Stimulated activated CD4-positive, alpha-beta T cell treated with anti-CD3 and anti-CD28 coated beads, TNF-alpha, amount 100 ng/mL, for 24 hours (primary cell): ENCODE measurements at regions not wholly inside any gene's neighbourhood (a gene's known extent, or its start where the extent isn't known, plus 50 kb on each side); places are given as distances from the start of the nearest gene placed in this dataset.
"Not testable (repeated sequence)": the region's sequence is repeated elsewhere in the genome, so short reads cannot be mapped to it uniquely, and the experiment has no call there.

Experiments used
- DNase-seq, 3 experiments: peaks; one replicate each; pipeline ENCODE4 v3.0.0-alpha.2; 2020; ENCODE audit warnings: low read depth in 3 of 3

DNA sequence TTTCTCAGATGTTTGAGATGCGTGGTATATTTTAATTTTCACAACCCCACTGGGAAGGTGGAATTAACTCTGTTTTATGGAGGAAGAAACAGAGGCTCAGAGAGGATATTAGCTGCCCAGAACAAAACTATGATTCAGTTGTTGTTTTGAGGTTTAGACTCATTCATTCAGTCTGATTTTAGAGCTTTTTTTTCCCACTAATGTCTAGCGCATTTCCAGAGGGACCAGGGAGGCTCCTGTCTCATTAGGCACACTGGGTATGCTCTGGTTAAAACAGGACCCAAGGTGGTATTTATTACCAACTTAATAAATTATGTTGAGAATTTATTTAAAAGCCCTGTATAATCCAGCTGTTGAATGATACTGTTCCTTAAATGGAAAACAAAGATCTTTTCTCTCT, 272.0 kb upstream of the RGMA start:
- DNase-seq, result no peak

GRCh38 chr15:93360318-93360717, 271.3 kb upstream of the RGMA start:
- no peak for DNase-seq

DNA sequence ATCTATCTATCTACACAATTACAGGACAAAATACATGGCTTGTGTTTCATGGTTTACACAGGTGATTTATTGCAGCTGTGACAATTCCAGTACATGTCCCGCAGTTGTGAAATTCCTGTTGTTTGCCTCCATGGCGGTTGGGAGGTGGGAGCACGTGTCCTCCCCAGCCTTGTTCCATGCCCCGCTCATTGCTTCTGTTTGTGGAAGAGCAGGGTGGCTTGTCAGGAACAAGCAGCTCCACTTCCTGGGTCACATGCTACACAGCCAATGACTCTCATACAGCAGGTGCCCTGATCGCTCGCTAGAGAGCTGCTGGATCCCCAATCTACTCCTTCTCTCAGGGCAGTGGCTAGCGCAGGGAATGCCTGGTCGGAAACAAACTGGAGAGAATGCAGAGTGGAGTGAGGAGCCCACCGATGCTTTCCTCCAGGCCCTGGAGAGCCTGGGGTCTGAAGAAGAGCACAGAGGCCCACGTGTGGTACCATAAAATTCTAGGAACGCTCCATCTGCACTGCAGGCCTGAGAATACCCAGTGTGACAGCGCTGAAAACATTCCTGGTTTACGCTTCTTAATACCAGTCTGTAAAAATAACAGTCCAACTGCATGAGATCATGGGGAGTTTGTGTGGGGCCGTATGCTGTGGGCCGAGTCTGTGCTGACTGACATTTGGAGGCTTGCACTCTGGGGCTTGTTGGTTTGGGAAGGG, 270.6 kb upstream of the RGMA start:
- no peak for DNase-seq

GRCh38 chr15:93359060-93359408, 270.0 kb upstream of the RGMA start:
- no peak for DNase-seq

DNA sequence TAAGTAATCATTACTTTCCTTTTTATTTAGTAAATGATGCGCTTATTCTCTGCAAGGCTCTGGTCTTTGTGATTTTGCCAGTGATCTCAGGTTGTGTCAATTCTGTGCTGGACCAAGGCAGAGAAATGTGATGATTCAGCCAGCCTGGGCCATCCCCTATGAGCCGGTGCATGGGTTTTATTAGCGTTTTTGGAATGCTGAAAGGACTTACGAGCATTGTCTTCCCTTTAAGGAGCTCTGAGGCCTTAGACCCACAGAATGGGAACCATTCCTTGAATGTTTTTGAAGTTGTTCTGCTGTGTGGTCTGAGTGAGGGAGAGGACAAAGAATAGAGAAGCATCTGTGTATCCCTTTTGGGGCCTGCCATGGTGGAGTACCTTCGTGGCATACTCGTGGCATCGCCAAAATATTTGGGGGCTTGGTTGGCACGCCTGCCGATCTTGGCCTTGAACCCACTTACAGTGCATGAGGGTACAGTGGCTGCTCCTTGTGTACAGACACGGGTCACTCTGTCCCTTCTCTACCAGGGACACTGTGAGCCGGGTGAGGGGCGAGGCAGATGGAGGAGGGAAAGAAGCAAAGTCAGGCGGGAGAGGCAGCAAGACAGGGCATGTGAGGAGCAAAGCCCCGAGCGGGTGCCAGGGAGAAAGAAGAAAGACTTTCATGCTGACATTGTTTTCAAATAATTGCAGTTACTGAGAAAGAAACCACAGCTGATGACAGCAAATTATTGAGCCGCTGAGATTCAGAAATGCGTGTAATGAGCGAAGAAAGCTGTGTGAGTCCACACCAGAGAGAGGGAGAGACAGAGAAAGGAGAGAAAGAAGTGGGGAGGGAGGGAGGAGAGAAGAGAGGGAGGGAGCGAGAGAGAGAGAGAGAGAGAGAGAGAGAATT, 269.4 kb upstream of the RGMA start:
- no peak for DNase-seq

DNA sequence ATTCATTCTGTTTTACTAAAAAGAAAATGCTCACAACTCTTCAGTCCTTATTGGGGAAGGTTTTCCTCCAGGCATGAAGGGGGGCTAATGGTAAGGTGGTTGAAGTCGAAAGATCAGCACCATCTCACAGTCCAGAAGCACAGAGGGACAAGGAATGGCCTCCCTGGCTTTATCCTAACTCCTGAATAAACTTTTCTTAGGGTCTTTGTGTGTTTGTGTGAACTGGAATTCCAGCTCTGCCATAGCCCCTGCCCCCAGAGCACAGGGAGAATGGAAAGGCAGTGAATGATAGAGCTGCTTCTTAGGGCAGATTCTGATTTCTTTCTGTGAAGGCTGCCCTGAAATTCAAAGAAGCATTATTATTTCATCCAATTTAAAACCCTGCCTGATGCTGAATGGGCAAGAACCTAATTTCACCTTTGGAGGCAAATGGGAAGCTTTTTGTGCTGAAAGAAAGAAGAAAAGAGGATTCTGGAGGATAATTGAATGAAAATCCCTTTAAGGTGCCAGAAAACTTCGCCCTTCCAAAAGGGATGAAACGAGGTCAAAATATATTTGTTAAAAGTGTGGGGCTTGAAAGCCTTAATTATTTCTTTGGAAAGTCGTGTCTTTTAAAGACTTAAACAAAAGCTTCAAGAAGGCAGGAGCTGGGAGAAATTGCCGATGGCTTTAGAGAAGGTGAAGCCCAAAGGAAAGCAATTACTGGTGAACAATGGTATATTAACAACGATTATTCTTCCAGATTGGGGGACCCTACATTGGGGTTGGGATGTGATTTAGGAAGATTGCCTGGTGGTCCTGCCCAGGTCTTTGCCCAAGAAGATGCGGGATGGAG, 259.9 kb upstream of the RGMA start:
- no peak for DNase-seq

GRCh38 chr15:93347986-93348385, 259.0 kb upstream of the RGMA start:
- DNase-seq, result no peak

DNA sequence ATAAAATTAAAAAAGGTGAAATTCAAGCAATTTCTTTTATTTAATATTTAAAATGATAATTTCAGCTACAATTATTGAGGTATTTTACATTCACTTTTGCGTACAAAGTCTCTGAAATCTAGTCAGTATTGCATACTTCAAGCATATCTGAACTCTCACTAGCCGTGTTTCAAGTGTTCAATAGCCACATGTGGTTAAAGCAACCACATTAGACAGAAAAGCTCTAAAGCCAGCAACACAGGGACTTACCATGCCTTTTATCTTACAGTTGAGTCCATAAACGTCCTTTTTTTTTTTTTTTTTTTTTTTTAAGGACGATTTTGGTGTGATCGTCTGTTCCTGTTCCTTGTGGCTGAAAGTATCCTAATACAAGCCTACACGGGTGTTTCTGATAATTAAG, 257.0 kb upstream of the RGMA start:
- DNase-seq, result no peak

GRCh38 chr15:93343402-93343801, 254.4 kb upstream of the RGMA start:
- DNase-seq, result not testable (repeated sequence)

GRCh38 chr15:93341164-93341563, 252.2 kb upstream of the RGMA start:
- no peak for DNase-seq

GRCh38 chr15:93340406-93340805, 251.4 kb upstream of the RGMA start:
- no peak for DNase-seq

GRCh38 chr15:93333796-93334195, 244.8 kb upstream of the RGMA start:
- no peak for DNase-seq

- not testable (repeated sequence) for DNase-seq
Measured at GRCh38 chr15:93333126-93333525, 244.1 kb upstream of the RGMA start.

DNA sequence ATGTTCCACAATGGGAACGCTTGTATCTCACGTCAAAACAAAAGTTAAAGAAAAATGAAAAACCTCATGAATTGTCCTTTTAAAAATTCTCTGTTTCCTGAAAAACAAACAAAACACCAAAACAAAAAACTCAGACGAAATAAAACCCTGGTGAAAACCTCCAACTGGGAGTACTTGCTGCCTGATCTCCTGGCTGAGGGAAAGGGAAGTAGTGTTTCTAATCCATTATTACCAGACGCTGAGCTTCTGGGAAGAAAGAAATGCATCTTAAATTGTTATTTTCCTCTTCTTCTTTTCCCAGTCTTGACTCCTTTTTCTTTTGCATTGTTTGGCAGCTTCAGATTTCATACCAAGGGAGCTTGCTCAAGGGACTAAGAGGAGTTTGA, 243.2 kb upstream of the RGMA start:
- DNase-seq, result no peak

DNA sequence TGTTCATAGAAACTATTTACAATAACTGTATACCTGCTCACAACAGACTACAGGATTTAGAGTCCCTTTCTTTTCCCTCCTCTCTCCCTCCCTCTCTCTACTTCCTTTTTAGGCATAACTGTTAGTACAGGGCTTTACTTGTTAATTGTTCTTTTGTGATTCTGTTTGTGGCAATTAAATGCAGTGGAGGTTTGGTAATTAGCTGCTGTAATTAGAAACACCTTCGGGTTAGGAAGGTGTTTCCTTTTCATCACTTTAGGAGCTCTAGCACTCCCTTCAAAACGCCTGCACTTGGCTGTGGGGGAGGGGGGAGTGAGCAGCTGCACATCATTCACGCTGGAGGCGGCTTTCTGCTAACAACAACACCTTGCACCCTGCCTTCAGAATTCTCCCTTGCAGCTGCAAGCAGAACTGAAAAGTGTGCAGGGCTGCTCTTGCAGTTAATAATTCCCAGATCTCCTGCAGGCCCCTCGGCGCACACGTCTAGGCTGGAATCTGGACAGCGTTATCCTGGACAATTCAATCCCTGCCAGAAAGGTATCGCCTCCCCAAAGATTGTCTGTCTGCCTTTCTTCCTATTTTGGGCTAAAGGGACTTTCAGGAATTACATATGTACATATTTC, 242.6 kb upstream of the RGMA start:
- no peak for DNase-seq

- no peak for DNase-seq
Measured at GRCh38 chr15:93330912-93331544, 242.0 kb upstream of the RGMA start.

GRCh38 chr15:93327364-93327763, 238.4 kb upstream of the RGMA start:
- DNase-seq, result no peak

- DNase-seq, result no peak
Measured at GRCh38 chr15:93324186-93324975, 235.4 kb upstream of the RGMA start.

DNA sequence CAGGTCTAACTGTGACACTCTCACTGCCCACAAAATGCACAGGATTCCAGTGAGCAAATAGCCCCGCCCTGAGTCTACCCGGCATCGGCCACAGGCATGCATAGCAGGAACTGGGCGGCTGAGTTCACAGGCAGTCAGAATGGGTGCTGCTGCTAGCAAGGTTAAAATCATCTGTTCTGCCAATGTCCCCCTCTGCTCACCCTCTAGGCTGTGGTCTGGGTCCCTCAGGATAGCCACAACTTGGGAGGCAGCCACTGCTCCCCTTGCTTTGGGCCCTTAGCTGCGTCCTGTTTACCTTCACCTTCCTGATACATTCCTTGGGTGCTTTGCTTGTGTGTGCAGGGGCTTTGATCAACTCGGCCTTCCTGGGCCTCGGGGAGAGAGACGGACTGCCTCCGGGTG, 232.9 kb upstream of the RGMA start:
- DNase-seq, result no peak

- no peak for DNase-seq
Measured at GRCh38 chr15:93319121-93319814, 230.3 kb upstream of the RGMA start.
